Stimulated activated CD8-positive, alpha-beta memory T cell treated with anti-CD3 and anti-CD28 coated beads, Interleukin-2, amount 100 ng/mL, for 48 hours (primary cell): ENCODE measurements at regions not wholly inside any gene's neighbourhood (a gene's known extent, or its start where the extent isn't known, plus 50 kb on each side); places are given as distances from the start of the nearest gene placed in this dataset.
"Not testable (repeated sequence)": the region's sequence is repeated elsewhere in the genome, so short reads cannot be mapped to it uniquely, and the experiment has no call there.

Source experiments
- DNase-seq, 2 donors: peaks; one replicate each; pipeline ENCODE4 v3.0.0-alpha.2; 2020; ENCODE audit warnings: low read depth in 2 of 2

DNA sequence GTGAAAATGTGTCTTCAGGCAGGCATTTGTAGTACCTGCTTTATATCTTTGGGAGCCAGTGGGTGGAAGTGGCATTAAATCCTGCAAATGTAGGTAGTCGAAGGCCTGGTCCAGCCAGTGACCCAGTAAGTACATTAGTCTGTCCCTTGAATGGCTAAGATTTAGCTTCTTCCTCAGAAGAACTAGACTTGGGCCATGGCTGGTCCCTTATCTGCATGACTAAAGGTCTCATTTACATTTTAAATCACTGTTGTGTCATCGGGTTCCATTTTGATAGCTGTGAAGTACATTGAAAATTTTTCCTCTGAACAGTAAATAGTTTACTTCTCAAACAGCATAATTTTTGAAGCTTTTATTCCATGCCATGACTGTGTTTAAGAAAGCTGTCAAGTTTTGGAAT, 438.4 kb upstream of the KLHL29 start:
- DNase-seq = no peak

DNA sequence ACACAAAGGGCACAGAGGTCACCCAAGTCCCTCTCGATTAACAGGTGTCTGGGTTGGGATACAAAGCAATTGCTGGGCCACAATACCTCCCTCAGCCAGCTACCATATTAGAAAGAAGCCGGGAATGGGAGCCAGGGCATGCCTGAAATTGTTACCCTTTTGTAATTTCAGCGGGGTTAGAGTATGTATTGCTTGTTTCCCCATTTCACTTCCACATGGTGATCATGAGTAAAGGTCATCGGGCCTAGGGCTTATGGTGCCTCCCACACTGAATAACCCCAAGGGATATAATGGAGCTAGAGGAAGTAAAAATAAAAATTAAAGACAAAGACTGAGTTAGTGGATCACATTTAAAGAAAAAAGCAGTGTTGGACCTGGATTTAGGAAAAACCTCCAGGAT, 437.2 kb upstream of the KLHL29 start:
- no peak for DNase-seq

DNA sequence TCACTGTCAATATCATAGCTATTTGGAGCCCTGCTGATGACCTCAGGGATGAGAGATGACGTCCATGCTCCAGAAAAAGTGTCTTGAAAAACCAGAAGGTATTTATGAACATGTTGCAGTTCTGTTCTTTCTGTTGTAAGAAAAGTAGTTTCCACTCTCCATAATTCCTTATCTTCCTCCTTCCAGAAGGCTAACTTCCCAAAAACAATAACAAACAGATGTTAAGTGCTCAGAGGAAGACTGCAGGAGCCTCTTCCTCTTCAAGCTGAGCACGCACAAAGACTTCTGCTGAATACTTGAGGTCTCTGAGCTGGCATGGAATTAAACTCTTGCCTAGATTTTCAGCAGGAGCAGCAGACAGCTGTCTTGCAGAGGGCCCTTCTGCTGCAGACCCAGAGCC, 434.5 kb upstream of the KLHL29 start:
- no peak for DNase-seq

DNA sequence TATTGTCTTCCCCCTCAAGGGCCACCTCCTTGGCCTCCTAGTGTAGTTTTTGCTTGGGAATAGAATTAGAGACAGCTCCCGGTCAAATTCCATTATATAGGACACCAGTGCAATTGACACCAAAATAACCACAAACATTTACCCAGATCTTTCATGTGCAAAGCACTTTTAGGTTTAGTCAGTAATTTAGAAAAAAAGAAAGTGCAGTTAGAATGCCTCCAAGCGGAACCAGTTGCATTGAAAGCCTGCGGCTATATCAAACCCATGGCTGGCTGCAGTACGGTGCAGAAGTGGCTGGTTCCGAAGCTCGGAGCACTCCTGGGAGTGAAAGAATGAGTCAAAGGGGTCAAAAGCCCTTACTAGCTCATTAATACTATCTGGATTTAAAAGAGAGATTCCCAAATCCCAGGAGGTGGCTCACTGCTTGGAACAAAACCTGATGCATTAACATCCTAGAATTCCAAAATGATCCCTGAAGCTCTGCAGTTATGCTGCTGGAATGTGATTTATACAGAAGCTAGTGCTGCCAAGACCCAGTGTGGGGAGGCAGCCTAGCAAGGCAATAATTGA, 432.2 kb upstream of the KLHL29 start:
- no peak for DNase-seq

DNA sequence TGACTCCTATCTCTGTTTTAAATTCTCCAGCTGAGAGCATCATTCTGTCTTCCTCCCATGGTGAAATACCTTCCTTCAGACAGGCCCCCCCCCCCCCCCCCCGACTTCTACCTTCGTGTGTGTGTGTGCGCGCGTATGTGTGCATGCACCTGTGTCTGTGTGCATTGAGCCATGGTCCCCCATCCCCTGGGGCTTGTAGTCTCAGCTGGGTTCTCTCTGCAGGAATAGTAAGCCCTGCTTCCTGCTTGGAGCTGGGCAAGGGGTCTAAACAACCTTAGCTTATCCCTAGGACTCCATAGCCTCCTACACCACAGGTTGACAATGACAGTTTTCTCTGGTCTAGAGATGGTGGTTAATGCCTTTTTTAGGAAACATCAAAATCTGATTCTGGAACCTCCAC, 427.5 kb upstream of the KLHL29 start:
- no peak for DNase-seq

DNA sequence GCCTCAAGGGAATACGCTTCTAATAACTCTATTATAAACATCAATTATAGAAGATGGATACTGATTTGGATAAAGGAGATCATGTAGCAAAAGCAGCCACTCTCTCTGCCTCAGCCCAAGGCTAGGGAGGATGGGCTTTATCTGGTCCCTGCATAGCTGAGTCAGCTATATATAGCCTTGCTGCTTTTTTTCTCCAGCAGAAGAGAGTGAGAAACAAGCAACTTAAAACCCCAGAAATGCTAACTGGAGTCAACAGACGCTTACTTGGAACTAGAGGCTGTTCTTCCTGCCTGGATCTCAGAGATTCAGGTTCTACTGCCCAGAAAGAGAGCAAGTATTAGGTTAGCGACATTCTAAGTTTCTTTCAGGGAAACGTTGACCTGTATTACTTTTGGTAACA, 426.7 kb upstream of the KLHL29 start:
- no peak for DNase-seq

DNA sequence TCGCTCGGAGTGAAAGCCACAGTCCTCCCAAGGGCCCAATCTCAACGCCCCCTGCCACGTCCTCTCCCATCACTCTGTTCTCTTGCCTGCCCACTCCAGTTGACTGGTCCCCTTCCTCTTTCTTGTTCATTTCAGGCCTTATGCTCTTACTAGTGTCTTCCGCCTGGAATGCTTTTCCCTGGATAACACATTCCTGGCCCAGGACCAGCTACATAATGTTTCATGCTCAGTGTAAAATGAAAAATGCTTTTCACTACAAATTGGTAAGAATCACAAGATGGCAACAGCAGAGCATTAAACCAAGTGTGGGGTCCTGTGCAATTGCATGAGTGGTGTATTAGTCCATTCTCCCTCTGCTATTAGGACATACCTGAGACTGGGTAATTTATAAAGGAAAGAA, 417.2 kb upstream of the KLHL29 start:
- DNase-seq = no peak

DNA sequence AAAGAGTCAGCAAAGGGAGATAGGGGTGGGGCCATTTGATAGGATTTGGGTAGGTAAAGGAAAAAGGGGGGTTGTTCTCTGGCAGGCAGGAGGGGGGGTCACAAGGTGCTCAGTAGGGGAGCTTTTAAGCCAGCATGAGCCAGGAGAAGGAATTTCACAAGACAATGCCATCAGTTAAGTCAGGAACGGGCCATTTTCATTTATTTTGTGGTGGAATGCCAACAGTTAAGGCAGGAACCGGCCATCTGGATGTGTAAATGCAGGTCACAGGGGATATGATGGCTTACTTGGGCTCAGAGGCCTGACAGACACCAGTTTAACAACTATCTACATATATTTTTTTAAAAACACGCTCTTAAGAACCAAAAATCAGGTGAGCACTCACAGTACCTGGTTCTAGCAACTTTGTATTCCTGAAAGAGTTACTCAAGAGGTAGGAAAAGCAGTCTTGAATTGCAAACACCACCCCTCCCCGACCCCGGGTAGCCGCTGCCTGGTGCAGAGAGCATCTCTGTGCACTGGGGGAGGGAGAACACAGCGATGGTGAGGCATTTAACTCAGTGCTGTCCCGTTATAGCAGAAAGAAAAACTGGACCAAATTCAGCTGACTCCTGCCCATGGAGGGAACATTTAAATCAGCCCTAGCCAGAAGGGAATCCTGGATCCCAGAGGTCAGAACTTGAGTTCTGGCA, 414.5 kb upstream of the KLHL29 start:
- no peak for DNase-seq

DNA sequence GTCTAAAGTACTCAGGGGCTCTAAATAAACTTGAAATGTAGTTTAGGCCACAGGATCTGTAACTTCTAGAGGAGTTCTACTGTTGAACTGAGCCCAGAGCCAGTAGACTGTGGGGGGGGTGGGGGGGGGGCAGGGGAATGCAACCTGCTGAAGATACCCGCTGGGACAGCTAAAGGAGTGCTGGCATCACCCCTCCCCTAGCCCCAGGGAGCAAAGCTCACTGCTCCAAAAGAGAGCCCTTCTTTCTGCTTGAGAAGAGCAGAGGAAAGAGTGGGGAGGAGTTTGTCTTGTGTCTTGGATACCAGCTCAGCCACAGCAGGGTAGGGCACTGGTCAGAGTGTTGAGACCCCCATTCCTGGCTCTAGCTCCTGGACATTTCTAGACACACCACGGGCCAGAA, 414.0 kb upstream of the KLHL29 start:
- DNase-seq = no peak

DNA sequence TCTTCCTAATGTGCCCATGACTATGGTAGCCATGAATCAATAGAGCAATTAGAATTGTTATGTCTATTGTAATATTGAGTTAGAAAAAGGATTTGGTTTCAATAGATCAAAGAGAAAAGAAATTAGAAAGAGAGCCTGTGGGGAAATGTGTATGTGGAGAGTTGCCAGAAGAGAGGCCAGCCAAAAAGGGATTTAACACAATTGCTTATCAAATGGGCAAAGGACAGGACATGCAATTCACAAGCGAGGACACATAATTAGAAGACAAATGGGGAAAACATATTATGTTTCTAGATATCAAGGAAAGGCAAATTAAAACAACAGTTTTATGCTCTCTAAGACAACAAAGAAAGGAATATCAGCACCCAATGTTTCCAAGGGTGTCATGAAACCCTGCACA, 403.2 kb upstream of the KLHL29 start:
- DNase-seq = no peak

DNA sequence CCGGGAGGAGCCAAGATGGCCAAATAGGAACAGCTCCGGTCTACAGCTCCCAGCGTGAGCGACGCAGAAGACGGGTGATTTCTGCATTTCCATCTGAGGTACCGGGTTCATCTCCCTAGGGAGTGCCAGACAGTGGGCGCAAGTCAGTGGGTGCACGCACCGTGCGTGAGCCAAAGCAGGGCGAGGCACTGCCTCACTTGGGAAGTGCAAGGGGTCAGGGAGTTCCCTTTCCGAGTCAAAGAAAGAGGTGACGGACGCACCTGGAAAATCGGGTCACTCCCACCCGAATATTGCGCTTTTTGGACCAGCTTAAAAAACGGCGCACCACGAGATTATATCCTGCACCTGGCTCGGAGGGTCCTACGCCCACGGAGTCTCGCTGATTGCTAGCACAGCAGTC, 400.8 kb upstream of the KLHL29 start:
- not testable (repeated sequence) for DNase-seq

DNA sequence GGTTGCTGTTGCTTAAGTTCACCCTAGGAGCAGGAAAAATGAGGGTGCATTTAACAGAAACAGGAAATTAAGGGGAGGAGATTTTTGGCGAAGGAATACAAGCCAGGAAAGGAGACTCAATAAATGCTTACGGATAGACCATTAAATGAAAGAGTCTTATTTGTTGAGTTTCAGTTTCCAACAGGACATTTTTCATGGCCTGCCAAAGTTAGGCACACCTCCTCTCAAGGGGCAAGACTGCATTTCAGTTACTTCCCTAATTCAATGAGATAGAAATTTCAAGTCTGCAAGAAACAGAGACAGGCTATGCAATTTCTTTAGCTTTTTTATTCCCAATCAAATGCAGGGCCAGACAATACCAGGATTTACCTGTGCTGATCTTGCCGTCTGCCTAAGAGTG, 394.7 kb upstream of the KLHL29 start:
- no peak for DNase-seq

DNA sequence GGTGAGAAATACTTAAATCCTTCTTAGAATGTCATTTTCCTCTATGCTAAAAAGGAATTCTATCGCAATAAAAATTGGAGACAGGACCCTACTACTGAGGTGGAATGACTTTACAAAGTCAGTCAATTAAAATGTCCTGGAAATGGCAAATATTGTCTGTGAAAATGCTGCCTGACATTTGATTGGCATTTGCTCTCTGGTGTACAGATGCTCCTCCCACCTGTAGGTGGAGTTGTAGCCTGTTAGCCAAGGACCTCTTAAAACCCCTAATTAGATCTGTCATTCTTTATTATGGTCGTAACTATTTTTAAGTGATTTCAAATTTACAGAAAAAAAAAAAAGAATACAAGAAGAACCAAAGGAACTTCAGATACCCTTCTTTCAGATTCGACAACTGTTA, 393.1 kb upstream of the KLHL29 start:
- DNase-seq = no peak

DNA sequence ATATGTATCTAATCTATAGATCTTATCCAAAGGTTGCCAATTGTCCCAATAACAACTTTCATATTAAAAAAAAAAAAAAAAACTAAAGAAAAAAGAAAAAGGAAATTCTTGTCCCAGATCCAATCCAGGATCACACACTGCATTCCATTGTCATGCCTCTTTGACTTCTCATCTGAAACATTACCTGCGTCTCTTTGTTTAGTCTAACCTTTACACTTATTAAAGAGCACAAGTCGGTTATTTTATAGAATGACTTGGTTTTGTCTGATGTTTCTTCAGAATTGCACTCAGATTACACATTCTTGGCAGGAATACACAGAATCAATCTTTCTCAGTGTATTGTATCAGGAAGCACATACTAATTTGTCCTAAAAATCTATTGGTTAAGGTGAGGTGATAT, 392.5 kb upstream of the KLHL29 start:
- no peak for DNase-seq

DNA sequence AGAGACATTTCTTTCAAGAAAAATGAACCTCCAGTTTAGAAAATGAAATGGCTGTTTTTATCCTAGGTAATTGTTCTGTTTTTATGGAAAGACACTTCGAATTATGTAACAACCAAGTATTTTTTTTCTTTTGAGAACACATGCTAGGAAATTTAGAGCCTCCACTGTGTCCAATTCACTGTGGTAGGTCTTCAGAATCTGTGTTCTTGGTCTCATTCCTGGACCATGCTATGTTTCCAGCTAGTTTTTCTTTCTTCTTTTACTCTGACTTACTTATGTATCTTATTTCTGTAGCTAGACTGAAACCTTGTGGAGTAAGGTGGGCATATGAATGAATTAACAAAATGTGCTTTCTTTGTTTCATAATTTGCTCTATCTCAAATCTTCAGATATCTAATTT, 391.7 kb upstream of the KLHL29 start:
- no peak for DNase-seq

DNA sequence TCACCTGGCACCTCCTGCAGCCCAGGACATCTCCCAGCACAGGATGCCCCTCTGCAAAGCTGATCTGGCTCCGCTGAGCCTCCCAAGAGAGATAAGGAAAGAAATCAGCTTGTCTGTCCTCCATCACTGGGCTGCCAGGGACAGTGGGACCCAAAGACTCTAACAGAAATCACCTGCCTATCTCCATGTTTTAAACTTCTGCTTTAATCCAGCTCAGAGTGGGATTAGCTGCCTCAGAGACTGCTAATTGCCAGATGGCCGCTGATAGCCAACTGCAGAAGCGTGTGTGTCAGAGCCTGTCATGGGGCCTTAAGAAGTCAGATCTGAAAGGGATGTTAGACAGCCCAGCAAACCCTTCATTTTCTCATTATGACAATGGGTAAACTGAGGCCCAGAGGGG, 389.4 kb upstream of the KLHL29 start:
- no peak for DNase-seq

DNA sequence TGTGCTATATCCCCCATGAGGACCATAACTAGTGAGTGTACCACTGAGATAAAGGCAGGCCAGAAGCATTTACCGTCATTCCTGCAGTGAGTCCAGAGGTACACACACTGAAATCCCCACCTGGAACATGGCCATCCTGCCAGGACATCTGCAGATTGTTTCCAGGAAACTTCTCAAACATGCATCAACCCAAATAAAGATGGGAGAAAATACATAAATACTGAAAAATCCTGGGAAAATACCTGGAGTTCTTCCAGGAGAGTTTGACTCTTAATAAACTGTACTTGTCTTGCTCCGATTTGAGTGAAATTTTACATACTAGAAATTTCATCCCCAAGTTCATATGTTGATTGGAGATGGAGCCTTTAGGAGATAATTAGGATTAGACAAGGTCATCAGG, 388.1 kb upstream of the KLHL29 start:
- no peak for DNase-seq

DNA sequence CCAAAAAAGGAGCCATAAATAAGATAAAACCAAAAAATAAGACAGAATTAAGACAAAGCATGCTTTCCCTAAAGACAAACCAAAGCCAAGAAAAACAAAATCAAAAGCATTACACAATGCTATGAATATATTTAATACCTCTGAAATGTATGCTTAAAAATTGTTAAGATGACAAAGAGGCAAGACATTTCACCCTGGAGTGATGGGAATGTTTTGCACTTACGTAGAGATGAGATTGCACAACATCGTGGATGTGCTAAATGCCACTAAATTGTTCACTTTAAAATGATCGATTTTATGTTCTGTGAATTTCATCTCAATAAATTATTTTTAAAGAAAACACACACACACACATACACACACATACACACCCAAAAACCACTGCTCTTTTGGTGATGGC, 386.6 kb upstream of the KLHL29 start:
- DNase-seq = no peak

DNA sequence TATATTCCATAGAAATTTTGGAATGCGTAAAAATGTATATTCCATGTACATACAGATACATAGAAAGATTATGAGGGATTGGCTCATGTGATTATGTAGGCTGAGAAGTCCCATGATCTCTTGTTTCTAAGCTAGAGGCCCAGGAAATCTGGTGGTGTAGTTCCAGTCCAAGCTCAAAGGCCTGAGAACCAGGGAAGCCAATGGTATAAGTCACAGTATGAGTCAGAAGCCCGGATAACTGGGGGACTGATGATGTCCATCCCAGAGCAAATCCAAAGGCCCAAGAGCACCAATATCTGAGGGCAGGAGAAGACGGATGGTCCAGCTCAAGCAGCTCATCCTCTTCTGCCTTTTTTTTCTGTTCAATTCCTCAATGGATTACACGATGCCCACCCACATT, 385.0 kb upstream of the KLHL29 start:
- no peak for DNase-seq

DNA sequence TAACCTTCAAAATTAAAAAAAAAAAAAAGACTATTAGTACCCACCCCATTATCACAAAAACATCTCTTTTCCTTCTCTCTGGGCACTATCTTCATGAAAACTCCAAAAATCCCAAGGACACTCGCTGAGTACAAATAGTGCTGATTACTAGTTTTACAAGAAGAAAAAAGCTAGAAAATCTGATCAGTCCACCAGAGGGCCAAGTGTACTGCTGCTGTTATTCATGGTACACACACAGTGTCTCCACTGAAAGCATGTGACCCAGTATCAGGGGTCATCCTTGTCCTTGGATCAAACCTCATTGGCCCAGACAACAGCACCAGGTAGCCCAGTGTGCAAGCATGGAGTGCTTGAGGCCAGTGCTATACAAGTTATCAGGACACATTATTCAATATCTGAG, 382.7 kb upstream of the KLHL29 start:
- no peak for DNase-seq

DNA sequence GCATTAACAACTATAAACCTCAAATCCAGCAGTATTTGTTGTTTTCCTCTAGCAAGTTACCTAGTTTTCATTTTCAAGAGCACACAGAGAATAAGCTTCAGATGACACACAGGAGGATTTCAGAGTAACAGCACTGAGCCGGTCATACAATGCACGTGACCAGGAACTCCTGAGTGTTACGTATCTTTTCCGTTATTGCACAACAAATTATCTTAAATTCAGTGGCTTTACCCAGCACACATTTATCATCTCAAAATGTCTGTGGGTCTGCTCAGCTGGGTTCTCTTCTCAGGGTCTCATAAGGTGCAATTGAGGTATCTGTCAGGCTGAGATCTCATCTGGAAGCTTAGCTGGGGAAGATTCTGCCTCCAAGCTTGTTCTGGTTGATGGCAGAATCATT, 379.5 kb upstream of the KLHL29 start:
- DNase-seq = no peak

DNA sequence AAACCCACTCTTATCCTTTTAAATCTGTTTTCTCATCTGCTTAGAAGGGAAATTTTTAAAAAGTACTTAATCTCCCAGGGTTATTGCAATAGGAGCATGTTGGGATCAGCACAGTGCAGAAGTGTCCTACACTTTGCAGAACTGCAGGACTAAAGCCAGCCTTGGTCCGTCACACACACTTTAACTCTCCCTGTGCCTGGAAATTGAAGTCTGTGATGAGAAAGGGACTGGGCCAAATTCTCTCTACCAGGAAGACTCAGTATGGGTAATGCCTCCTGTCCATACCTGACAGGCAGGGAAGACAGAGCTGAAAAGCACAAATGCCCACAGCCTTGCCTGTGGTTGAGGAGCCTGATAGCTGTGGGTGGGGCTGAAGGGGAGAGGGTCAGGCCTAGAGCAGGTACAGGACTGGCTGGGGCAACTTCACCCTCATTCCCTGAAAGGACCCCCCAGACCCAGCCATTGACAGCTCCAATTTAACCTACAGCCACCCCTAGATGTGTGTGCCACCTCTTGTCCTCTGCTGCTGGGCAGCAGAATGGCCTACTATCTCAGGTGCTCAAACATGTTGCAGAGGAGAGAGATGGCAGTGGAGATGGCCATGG, 377.2 kb upstream of the KLHL29 start:
- no peak for DNase-seq

DNA sequence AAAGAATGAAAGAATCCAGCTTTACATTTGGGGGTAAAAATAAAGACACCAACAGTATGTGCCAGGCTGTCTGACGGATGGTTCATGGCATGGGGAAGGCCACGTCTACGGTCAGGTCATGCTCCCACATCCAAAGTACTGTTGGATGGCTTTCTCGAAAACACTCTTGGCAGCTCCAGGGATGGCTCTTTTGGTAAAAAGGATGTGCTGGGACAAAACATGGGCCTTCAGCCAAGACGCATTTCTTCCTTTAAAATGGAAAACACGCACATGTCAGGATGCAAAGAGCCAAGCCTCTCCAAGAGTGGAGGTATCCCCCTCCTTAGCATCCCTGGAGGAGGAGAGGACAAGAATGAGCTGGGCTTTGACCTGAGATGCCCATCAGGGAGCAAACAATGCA, 376.5 kb upstream of the KLHL29 start:
- no peak for DNase-seq

DNA sequence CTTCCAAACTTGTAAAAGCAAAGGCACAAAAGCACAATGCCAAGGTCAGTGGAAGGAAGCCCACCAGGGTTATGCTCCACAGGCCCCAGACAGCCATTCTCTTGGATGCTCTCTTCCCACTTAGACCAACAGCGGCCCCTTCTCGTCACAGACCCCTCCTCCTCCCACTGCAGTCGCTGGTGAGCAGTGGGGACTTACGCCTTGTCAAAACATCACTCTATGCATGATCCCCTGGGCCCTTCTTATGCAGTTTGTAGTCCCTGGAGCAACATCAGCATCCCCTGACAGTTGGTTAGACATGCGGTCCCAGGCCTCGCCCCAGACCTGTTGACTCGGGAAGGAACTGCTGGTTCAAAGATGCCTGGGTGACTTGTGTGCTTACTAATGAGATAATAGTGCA, 376.0 kb upstream of the KLHL29 start:
- DNase-seq = no peak
